ENCODE measurements at regions not wholly inside any gene's neighbourhood (a gene's known extent, or its start where the extent isn't known, plus 50 kb on each side); places are given as distances from the start of the nearest gene placed in this dataset.

- no peak overlapping the region for H2AFZ ChIP-seq (replicated peaks; ENCODE audit: low read length, poor library complexity)
- H3K23ac ChIP-seq (ENCODE audit: low read depth, low read length), result no peak overlapping the region
- no peak overlapping the region for H3K4me3 ChIP-seq (ENCODE audit: insufficient read depth, low read depth, low read length)
- WGBS, 2 experiments (ENCODE audit: extremely low coverage in 2 of 2, insufficient read length in 1 of 2), result no CpG with 5 or more reads among the region's 1 CpG
- no peaks in the 10 kb centered on the region for H3K4me1 ChIP-seq (ENCODE audit: control insufficient read depth, insufficient read depth, low read length)
- H3K4me2 ChIP-seq (ENCODE audit: low read depth, low read length), result no peak overlapping the region
- H3K18ac ChIP-seq (ENCODE audit: low read depth, low read length), result no peak overlapping the region
- POLR2A ChIA-PET (ENCODE audit: unreplicated experiment), result no interaction called here
- no peaks in the 10 kb centered on the region for H3K79me1 ChIP-seq (ENCODE audit: low read depth in 1 of 2, low read length in 2 of 2)
- no peak overlapping the region for H2BK15ac ChIP-seq (ENCODE audit: low read depth, low read length)
- H3K9me1 ChIP-seq (ENCODE audit: insufficient read depth, low read length), result no peaks in the 10 kb centered on the region
- H3K4ac ChIP-seq (ENCODE audit: low read depth, low read length), result no peak overlapping the region
- no peak overlapping the region for H4K5ac ChIP-seq (ENCODE audit: low read depth, low read length)
- CTCF ChIA-PET, result no interaction called here
- dilution Hi-C loops (cut with HindIII; ENCODE audit: low sequenced_read_pairs, unreplicated experiment) (no loop called here), in situ Hi-C loops (cut with MboI; ENCODE audit: low sequenced_read_pairs) (no loop called here), intact Hi-C loops (cut with micrococcal nuclease) (no loop called here)
- no peaks in the 10 kb centered on the region for H3K36me3 ChIP-seq (ENCODE audit: control insufficient read depth, insufficient read depth, low read length)
- H2BK5ac ChIP-seq (ENCODE audit: low read depth, low read length, poor library complexity, severe bottlenecking), result no peak overlapping the region
- no peak overlapping the region for H2AK5ac ChIP-seq (ENCODE audit: low read depth, low read length)
- no peak overlapping the region for H2BK120ac ChIP-seq (ENCODE audit: low read depth, low read length)
- H4K20me1 ChIP-seq (ENCODE audit: insufficient read depth, low read length), result no peaks in the 10 kb centered on the region
- H3K56ac ChIP-seq (ENCODE audit: extremely low read depth, insufficient read depth, low read length), result no peak overlapping the region
- H3K14ac ChIP-seq (replicated peaks; ENCODE audit: low read depth, low read length), result no peak overlapping the region
- H2AK9ac ChIP-seq (replicated peaks; ENCODE audit: low read depth, low read length, poor library complexity), result no peak overlapping the region
- no peak overlapping the region for H3K9ac ChIP-seq (ENCODE audit: low read depth, low read length)
- no peak overlapping the region for H4K8ac ChIP-seq (ENCODE audit: low read depth in 2 of 2, low read length in 2 of 2)
- no TSS peak for BruUV-seq (replicated peaks)
- no peaks in the 10 kb centered on the region for H3K27me3 ChIP-seq (ENCODE audit: control insufficient read depth, insufficient read depth, low read length)
- no peaks in the 10 kb centered on the region for H3K9me3 ChIP-seq (ENCODE audit: control insufficient read depth, insufficient read depth, low read length)
- DNase-seq (no peak), ATAC-seq (ENCODE audit: low read depth) (no peak)
- H3K27ac ChIP-seq (ENCODE audit: insufficient read depth, low read length), result no peak overlapping the region
- H4K91ac ChIP-seq (ENCODE audit: insufficient read depth, low read depth, low read length), result no peak overlapping the region
- TF ChIP-seq CEBPB (IDR thresholded peaks at IDR 0.05; ENCODE audit: low read depth, low read length) (no peak), RFX5 (IDR thresholded peaks at IDR 0.05; ENCODE audit: low read depth, low read length) (no peak), USF2 (IDR thresholded peaks at IDR 0.05; ENCODE audit: low read depth, low read length) (no peak), NFE2L2 (IDR thresholded peaks at IDR 0.05; ENCODE audit: low read depth, low read length) (no peak), FOS (IDR thresholded peaks at IDR 0.05; ENCODE audit: low read depth, low read length) (no peak), RAD21 (IDR thresholded peaks at IDR 0.05; ENCODE audit: low read length) (no peak), BHLHE40 (IDR thresholded peaks at IDR 0.05; ENCODE audit: low read depth, low read length) (no peak), MAZ (IDR thresholded peaks at IDR 0.05; ENCODE audit: borderline replicate concordance, low read depth, low read length) (no peak), SMC3 (IDR thresholded peaks at IDR 0.05; ENCODE audit: low read depth, low read length) (no peak), CHD1 (IDR thresholded peaks at IDR 0.05; ENCODE audit: low read depth, low read length) (no peak), CTCF (conservative IDR thresholded peaks at IDR 0.05; ENCODE audit: low read depth, low read length) (no peak)
- H2BK20ac ChIP-seq (ENCODE audit: low read depth, low read length), result no peak overlapping the region
These were observed 129.2 kb downstream of the BOD1 start for GRCh38 chr5:173487300-173487699.
